Activated B cell treated with CpG ODN at 0.5 μM for 24 hours (primary cell): ENCODE measurements at regions not wholly inside any gene's neighbourhood (a gene's known extent, or its start where the extent isn't known, plus 50 kb on each side); places are given as distances from the start of the nearest gene placed in this dataset.
"Not testable (repeated sequence)": the region's sequence is repeated elsewhere in the genome, so short reads cannot be mapped to it uniquely, and the experiment has no call there.

Source experiments
- ATAC-seq: fragments of 200-7000 bp; cut with Tn5 transposase; one replicate; pipeline ENCODE4 v1.10.0; 2021; ENCODE audit warnings: low read depth, mild to moderate bottlenecking, moderate library complexity
- CTCF ChIA-PET: fragments of 350-600 bp; sonication (Branson Sonifier 250); formaldehyde crosslinking; loops from one replicate; lab custom pipeline; 2021; ENCODE audit warnings: antibody characterized with exemption; lab: Charles Lee
- POLR2A ChIA-PET: fragments of 350-600 bp; sonication (Branson Sonifier 250); formaldehyde crosslinking; loops from one replicate; lab custom pipeline; 2021; ENCODE audit warnings: antibody characterized with exemption; lab: Charles Lee
- DNase-seq: peaks from one replicate; pipeline ENCODE4 v3.0.0; 2022
- H3K27ac Mint-ChIP-seq: one replicate; pipeline ENCODE4 v1.8.0; 2020; ENCODE audit warnings: mixed read lengths
- H3K27me3 Mint-ChIP-seq: one replicate; pipeline ENCODE4 v1.8.0; 2021; ENCODE audit warnings: mixed read lengths
- H3K36me3 Mint-ChIP-seq: one replicate; pipeline ENCODE4 v1.8.0; 2021; ENCODE audit warnings: low read depth, mixed read lengths
- H3K4me1 Mint-ChIP-seq: one replicate; pipeline ENCODE4 v1.8.0; 2021; ENCODE audit warnings: mixed read lengths
- H3K4me3 Mint-ChIP-seq: one replicate; pipeline ENCODE4 v1.8.0; 2020; ENCODE audit warnings: mild to moderate bottlenecking, mixed read lengths
- H3K9me3 Mint-ChIP-seq: one replicate; pipeline ENCODE4 v1.8.0; 2020; ENCODE audit warnings: mixed read lengths
- intact Hi-C: fragments of 100-400 bp; cut with micrococcal nuclease; formaldehyde crosslinking; loops from one replicate; pipeline ENCODE4 v1.15.1; 2024
- TF ChIP-seq, protein P1 (sequence below): fragments of 200-600 bp; IDR thresholded peaks from one replicate; pipeline ENCODE4 v1.8.0; 2022; ENCODE audit warnings: antibody characterized with exemption, mild to moderate bottlenecking

DNA sequence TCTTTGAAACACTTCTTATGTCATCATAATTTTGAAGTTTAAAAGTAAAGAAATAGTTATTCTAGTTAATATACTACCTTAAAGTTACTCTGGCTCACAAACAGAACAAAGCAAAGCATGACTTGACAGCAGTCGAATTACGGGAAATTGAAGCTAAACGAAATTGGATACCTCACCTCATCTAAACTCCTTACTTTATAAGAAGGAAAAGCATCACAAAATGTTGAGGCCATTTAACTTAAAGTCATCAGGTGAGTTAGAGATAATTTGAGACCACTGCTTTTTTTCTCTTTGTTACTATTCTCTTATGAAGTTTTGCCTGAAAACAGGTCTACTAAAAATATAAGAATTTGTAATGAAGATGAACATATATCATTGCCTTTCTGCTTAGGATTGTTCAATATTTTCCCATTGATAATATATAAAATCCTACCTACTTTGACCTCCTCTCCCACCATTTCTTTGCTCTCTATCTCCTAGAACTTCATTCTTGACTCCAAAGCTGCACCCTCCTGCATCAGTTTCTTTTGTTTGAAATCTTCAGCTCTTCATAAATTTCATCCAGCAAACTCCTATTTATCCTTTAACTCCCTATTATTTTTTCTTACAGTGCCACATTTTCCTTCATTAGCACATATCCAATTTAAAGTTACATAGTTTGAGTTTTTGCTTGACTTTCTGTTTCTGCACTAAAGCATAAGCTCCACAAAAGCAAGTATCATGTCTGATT lies 510.7 kb upstream of the ZNF337 start:
- ATAC-seq (no peak), DNase-seq (no peak)
- H3K4me1 Mint-ChIP-seq = no peaks in the 10 kb centered on the region
- intact Hi-C loops = no loop called here
- ChIA-PET POLR2A (no interaction called here), CTCF (no interaction called here)
- H3K27me3 Mint-ChIP-seq = peaks cover 19% of the 10 kb centered on the region
- H3K27ac Mint-ChIP-seq = no peak overlapping the region
- peaks cover 2% of the 10 kb centered on the region for H3K36me3 Mint-ChIP-seq
- H3K9me3 Mint-ChIP-seq = peaks cover 3% of the 10 kb centered on the region
- H3K4me3 Mint-ChIP-seq = no peak overlapping the region
- TF ChIP-seq, protein P1, sequence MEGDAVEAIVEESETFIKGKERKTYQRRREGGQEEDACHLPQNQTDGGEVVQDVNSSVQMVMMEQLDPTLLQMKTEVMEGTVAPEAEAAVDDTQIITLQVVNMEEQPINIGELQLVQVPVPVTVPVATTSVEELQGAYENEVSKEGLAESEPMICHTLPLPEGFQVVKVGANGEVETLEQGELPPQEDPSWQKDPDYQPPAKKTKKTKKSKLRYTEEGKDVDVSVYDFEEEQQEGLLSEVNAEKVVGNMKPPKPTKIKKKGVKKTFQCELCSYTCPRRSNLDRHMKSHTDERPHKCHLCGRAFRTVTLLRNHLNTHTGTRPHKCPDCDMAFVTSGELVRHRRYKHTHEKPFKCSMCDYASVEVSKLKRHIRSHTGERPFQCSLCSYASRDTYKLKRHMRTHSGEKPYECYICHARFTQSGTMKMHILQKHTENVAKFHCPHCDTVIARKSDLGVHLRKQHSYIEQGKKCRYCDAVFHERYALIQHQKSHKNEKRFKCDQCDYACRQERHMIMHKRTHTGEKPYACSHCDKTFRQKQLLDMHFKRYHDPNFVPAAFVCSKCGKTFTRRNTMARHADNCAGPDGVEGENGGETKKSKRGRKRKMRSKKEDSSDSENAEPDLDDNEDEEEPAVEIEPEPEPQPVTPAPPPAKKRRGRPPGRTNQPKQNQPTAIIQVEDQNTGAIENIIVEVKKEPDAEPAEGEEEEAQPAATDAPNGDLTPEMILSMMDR = no peak

DNA sequence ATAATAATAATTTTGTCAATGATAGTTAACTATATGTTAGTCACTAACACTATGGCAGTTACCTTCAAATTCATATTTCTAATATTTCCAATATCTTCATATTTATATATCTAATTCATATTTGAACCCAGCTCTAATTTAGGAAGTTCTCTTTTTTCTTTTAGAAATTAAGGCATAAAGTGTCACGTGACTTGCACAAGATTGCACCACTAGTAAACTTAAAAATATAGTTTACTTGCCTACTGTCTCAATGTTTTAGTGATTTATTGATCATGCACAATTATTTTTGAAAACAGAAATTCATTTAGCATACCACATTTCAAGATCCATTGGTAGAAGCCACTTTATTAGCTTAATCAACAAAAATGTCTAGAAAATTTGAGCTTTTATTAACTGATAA lies 508.7 kb upstream of the ZNF337 start:
- no peak overlapping the region for H3K27ac Mint-ChIP-seq
- peaks cover 11% of the 10 kb centered on the region for H3K9me3 Mint-ChIP-seq
- no peak for ATAC-seq
- H3K4me3 Mint-ChIP-seq = no peak overlapping the region
- H3K4me1 Mint-ChIP-seq = no peaks in the 10 kb centered on the region
- TF ChIP-seq, protein P1 = no peak
- no peak for DNase-seq
- peaks cover 19% of the 10 kb centered on the region for H3K27me3 Mint-ChIP-seq
- CTCF ChIA-PET = no interaction called here
- POLR2A ChIA-PET = no interaction called here
- peaks cover 2% of the 10 kb centered on the region for H3K36me3 Mint-ChIP-seq
- intact Hi-C loops = no loop called here

DNA sequence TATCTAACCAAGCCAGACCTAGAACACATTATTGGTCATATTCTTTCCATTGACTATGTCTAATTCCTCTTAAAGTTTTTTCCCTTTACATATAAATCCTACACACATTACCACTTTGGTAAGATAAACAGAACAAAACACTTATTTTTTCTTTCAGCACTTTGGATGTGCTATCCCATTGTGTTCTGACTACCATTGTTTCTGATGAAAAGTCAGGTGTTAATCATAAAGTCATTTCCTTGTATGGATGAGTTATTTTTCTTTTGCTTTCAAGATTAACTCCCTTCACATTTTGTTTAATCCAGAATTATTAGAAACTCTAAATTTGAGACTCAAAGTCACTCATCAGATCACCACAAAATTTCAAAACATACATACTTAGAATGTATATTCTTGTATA lies 504.4 kb upstream of the ZNF337 start:
- intact Hi-C loops, ATAC-seq, H3K36me3 Mint-ChIP-seq, H3K27me3 Mint-ChIP-seq, H3K27ac Mint-ChIP-seq, H3K4me3 Mint-ChIP-seq, CTCF ChIA-PET, POLR2A ChIA-PET, H3K4me1 Mint-ChIP-seq, DNase-seq: not testable (repeated sequence)
- peaks cover 10% of the 10 kb centered on the region for H3K9me3 Mint-ChIP-seq

DNA sequence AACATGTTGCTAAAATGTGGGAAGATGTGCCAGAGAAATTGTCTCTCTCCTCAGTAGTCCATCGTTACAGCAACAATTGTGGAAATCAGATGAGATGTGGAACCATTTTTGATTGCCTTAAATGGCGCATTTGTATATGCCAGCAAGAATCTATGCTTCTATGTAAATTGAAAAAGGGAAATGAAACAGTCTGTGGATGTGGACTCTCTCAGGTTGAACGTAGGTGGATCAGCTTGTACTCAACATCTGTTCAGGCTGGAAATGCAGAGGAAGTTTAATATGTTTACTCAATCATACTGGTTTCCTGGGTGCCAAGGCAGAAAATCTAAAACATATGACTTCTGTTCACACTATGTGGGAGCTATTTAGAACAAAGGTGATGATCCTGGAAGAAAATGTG lies 490.7 kb upstream of the ZNF337 start:
- H3K4me1 Mint-ChIP-seq = not testable (repeated sequence)

DNA sequence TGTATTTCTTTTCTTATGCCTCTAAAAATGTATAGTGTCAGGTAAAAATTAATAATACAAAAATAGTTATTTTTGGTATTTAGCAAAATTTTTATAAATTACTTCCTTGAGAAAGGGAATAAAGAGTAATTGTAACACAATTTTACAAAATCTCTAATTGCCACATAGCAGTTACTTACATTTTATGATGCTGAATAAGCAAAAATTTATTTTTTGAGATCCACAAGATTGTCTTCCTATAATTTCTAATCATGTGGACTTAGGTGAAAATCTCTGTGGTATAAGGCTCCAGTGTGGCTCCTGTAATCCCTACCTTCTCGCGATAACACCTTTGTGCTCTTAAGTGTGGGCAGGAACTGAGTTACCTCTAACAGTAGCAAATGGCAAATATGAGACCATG lies 487.1 kb upstream of the ZNF337 start:
- ATAC-seq, H3K36me3 Mint-ChIP-seq, H3K4me3 Mint-ChIP-seq, H3K27ac Mint-ChIP-seq, DNase-seq, POLR2A ChIA-PET, CTCF ChIA-PET, H3K9me3 Mint-ChIP-seq, intact Hi-C loops, H3K27me3 Mint-ChIP-seq, H3K4me1 Mint-ChIP-seq: not testable (repeated sequence)

More for the DNA sequence above, 490.7 kb upstream of the ZNF337 start:
- peak; percentile 25 for ATAC-seq
- H3K9me3 Mint-ChIP-seq, H3K36me3 Mint-ChIP-seq, H3K4me3 Mint-ChIP-seq, H3K27me3 Mint-ChIP-seq, H3K27ac Mint-ChIP-seq, CTCF ChIA-PET, DNase-seq, POLR2A ChIA-PET, intact Hi-C loops: not testable (repeated sequence)

DNA sequence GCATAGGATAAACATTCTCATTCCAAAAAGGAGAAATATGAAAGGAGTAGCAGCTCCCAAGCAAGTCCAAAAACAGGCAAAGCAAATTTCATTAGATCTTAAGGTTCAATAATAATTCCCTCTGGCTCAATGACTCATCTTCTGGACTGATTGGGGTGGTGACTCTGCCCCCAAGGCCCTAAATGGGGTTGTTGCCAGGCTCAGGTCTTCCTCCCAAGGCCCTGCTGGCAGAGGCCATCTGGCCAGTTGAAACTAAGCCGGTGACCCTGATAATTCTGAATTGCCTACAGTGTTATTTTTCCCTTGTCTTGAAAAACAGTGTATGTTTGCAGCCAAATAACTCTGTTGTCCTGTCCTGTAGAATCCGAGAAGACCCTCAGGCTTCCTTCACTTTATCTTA lies 484.7 kb upstream of the ZNF337 start:
- H3K4me3 Mint-ChIP-seq, H3K36me3 Mint-ChIP-seq, DNase-seq, H3K4me1 Mint-ChIP-seq, H3K27me3 Mint-ChIP-seq, intact Hi-C loops, ATAC-seq, H3K9me3 Mint-ChIP-seq, POLR2A ChIA-PET, H3K27ac Mint-ChIP-seq, CTCF ChIA-PET: not testable (repeated sequence)

DNA sequence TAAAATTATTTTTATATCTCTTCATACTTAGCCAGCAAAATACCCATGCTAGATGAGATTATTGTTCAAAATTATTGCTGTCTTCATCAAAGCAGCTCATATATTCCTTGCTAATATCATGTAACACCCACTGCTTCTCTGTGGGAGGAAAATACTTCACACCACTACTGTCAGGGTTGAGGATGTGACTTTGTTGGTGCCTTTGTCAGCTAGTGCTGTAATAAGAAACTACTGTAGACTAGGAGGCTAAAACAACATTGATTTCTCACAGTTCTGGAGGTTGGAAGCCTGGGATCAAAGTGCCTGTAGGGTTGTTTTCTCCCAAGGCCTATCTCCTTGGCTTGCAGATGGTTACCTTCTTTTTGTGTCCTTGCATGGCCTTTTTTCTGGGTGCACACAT lies 475.2 kb upstream of the ZNF337 start:
- POLR2A ChIA-PET, H3K4me1 Mint-ChIP-seq, intact Hi-C loops, H3K27me3 Mint-ChIP-seq, H3K9me3 Mint-ChIP-seq, H3K36me3 Mint-ChIP-seq, H3K27ac Mint-ChIP-seq, DNase-seq, ATAC-seq, CTCF ChIA-PET, H3K4me3 Mint-ChIP-seq: not testable (repeated sequence)
